IPS-18a (cell line): ENCODE measurements at regions not wholly inside any gene's neighbourhood (a gene's known extent, or its start where the extent isn't known, plus 50 kb on each side); places are given as distances from the start of the nearest gene placed in this dataset.

Source experiments
- H3K27ac ChIP-seq: one replicate; pipeline ENCODE4 v1.5.1; 2013; ENCODE audit warnings: low read length
- H3K27me3 ChIP-seq: one replicate; pipeline ENCODE4 v1.6.1; 2013; ENCODE audit warnings: mild to moderate bottlenecking, low read length; ENCODE audit not compliant: control insufficient read depth, insufficient read depth
- H3K36me3 ChIP-seq: one replicate; pipeline ENCODE4 v1.6.1; 2013; ENCODE audit warnings: low read depth, low read length; ENCODE audit not compliant: control insufficient read depth
- H3K4me1 ChIP-seq: one replicate; pipeline ENCODE4 v1.6.1; 2013; ENCODE audit warnings: low read depth, low read length; ENCODE audit not compliant: control insufficient read depth
- H3K4me3 ChIP-seq: one replicate; pipeline ENCODE4 v1.5.1; 2013; ENCODE audit warnings: low read length
- H3K9ac ChIP-seq: one replicate; pipeline ENCODE4 v1.6.1; 2013; ENCODE audit warnings: mild to moderate bottlenecking, low read length, moderate library complexity
- H3K9me3 ChIP-seq: one replicate; pipeline ENCODE4 v1.6.1; 2013; ENCODE audit warnings: low read depth, low read length; ENCODE audit not compliant: control insufficient read depth

GRCh38 chr20:10875653-10876052 is 201.9 kb upstream of the JAG1 start:
- H3K4me1 ChIP-seq, result no peaks in the 10 kb centered on the region
- H3K27ac ChIP-seq, result no peak overlapping the region
- H3K4me3 ChIP-seq, result no peak overlapping the region
- H3K27me3 ChIP-seq, result no peaks in the 10 kb centered on the region
- no peak overlapping the region for H3K9ac ChIP-seq
- H3K9me3 ChIP-seq, result no peaks in the 10 kb centered on the region
- H3K36me3 ChIP-seq, result no peaks in the 10 kb centered on the region

GRCh38 chr20:10876558-10876957 is 202.8 kb upstream of the JAG1 start:
- Histone ChIP-seq H3K27ac (no peak overlapping the region), H3K36me3 (no peaks in the 10 kb centered on the region), H3K27me3 (no peaks in the 10 kb centered on the region), H3K4me3 (no peak overlapping the region), H3K9me3 (no peaks in the 10 kb centered on the region), H3K9ac (no peak overlapping the region), H3K4me1 (no peaks in the 10 kb centered on the region)

- Histone ChIP-seq H3K9ac (no peak overlapping the region), H3K36me3 (no peaks in the 10 kb centered on the region), H3K27ac (no peak overlapping the region), H3K4me1 (no peaks in the 10 kb centered on the region), H3K9me3 (no peaks in the 10 kb centered on the region), H3K27me3 (no peaks in the 10 kb centered on the region), H3K4me3 (no peak overlapping the region)
These were observed 203.5 kb upstream of the JAG1 start for GRCh38 chr20:10877342-10877741.

GRCh38 chr20:10883166-10883565 is 209.4 kb upstream of the JAG1 start:
- Histone ChIP-seq H3K36me3 (no peaks in the 10 kb centered on the region), H3K4me1 (no peaks in the 10 kb centered on the region), H3K4me3 (no peak overlapping the region), H3K9me3 (no peaks in the 10 kb centered on the region), H3K27ac (no peak overlapping the region), H3K9ac (no peak overlapping the region), H3K27me3 (no peaks in the 10 kb centered on the region)

DNA sequence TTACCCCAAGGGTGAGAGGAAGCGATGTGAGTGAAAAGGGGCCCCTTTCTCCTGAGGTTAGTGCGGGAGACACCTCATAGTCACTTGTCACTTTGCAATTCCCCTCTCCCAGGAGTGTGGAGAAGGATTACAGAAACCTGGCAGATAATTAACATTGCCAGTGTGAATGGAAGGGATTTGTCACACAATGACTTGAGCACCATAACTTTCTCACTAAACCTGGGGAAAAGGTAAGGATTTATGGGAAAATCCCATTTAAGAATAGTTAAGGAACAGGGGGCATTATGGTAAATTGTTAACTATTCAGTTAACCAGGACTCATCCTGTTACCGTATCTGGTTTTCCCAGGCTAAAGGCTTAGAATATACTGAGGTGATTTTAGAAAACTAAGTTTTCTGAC is 219.5 kb upstream of the JAG1 start:
- Histone ChIP-seq H3K9me3 (no peaks in the 10 kb centered on the region), H3K4me1 (no peaks in the 10 kb centered on the region), H3K27ac (no peak overlapping the region), H3K9ac (no peak overlapping the region), H3K27me3 (no peaks in the 10 kb centered on the region), H3K4me3 (no peak overlapping the region), H3K36me3 (no peaks in the 10 kb centered on the region)

DNA sequence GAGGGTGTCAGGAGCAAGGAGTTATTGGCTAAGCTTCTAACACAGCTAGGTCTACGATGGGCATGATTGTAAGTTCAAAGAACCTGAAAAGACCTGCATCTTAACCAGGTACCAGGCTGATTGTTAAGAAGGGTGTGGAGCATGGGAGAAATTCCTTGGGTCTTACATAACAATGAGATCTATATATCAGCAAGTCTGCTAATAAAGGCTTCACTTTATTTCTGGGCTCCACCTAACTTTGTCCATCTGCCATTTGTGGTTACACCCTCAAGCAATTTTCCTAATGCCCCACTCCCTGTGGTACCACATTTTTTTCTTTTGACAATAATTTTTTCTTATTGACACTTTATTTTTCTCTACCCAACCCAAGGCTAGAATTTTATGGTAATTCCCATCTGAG is 223.5 kb upstream of the JAG1 start:
- H3K36me3 ChIP-seq, result no peaks in the 10 kb centered on the region
- H3K27ac ChIP-seq, result no peak overlapping the region
- no peaks in the 10 kb centered on the region for H3K4me1 ChIP-seq
- H3K9me3 ChIP-seq, result no peaks in the 10 kb centered on the region
- H3K9ac ChIP-seq, result no peak overlapping the region
- H3K27me3 ChIP-seq, result no peaks in the 10 kb centered on the region
- H3K4me3 ChIP-seq, result no peak overlapping the region

- H3K9ac ChIP-seq, result no peak overlapping the region
- no peaks in the 10 kb centered on the region for H3K27me3 ChIP-seq
- H3K9me3 ChIP-seq, result no peaks in the 10 kb centered on the region
- no peaks in the 10 kb centered on the region for H3K36me3 ChIP-seq
- H3K27ac ChIP-seq, result no peak overlapping the region
- no peak overlapping the region for H3K4me3 ChIP-seq
- H3K4me1 ChIP-seq, result peaks cover 6% of the 10 kb centered on the region
These were observed 224.8 kb upstream of the JAG1 start for GRCh38 chr20:10898552-10898951.

- Histone ChIP-seq H3K27me3 (no peaks in the 10 kb centered on the region), H3K4me3 (no peak overlapping the region), H3K9me3 (no peaks in the 10 kb centered on the region), H3K9ac (no peak overlapping the region), H3K27ac (no peak overlapping the region), H3K4me1 (peaks cover 8% of the 10 kb centered on the region), H3K36me3 (no peaks in the 10 kb centered on the region)
These were observed 228.4 kb upstream of the JAG1 start for GRCh38 chr20:10902174-10902573.

- H3K36me3 ChIP-seq, result no peaks in the 10 kb centered on the region
- H3K9ac ChIP-seq, result no peak overlapping the region
- peaks cover 8% of the 10 kb centered on the region for H3K4me1 ChIP-seq
- no peak overlapping the region for H3K4me3 ChIP-seq
- H3K27ac ChIP-seq, result no peak overlapping the region
- no peaks in the 10 kb centered on the region for H3K27me3 ChIP-seq
- no peaks in the 10 kb centered on the region for H3K9me3 ChIP-seq
These were observed 228.9 kb upstream of the JAG1 start for GRCh38 chr20:10902576-10903282.

DNA sequence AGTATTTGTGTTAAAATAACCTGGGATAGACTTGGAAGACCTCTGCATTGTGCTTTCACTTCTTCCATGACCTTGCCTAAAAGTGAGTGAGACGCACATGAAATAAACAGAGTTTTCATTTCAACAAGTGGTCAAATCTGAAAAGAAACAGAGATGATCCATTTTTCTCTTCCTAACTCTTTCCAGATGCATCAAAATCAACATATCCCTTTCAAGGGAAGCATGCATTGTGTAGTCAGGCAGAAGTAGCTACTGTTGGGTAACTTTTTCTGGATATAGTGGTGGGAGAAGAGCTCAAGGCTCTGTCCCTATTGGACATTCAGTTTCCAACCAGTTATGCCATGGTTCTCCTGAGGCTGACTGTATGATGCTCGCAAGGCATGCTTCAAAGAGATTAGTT is 233.0 kb upstream of the JAG1 start:
- H3K9me3 ChIP-seq, result no peaks in the 10 kb centered on the region
- no peaks in the 10 kb centered on the region for H3K27me3 ChIP-seq
- H3K4me3 ChIP-seq, result no peak overlapping the region
- no peak overlapping the region for H3K9ac ChIP-seq
- no peaks in the 10 kb centered on the region for H3K36me3 ChIP-seq
- no peak overlapping the region for H3K27ac ChIP-seq
- peaks cover 8% of the 10 kb centered on the region for H3K4me1 ChIP-seq

GRCh38 chr20:10909803-10910202 is 236.0 kb upstream of the JAG1 start:
- Histone ChIP-seq H3K9me3 (no peaks in the 10 kb centered on the region), H3K4me1 (no peaks in the 10 kb centered on the region), H3K9ac (no peak overlapping the region)

DNA sequence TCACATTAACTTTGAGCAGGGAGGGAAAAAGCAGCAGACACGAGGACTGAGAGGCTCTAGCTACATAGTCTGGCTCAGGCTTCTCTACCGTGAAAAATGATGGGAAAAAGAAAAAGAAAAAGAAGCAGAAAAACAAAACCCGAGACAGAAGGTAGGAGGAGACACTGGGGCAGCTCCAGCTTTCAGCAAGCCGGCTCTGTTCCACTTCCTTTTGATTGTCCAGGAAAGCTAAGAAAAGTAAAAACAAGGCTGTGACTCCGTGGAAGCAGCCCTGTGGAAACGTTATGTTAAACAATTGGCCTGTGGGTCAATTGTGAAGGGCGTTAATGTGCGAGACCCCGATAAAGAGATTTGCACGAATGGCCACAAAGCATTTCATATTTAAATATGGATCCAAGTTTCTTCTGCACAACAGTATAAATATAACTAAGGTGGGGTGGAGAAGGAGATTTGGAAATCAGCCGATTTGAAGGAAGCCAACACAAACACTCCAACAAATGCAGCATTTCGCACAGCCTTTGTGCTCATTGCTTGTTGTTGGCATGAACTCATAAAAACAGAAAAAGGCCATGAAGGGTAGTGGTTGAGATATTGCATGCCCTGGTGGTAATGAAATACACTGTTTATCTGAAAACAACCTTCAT is 236.9 kb upstream of the JAG1 start:
- H3K4me1 ChIP-seq, result no peaks in the 10 kb centered on the region
- no peaks in the 10 kb centered on the region for H3K36me3 ChIP-seq
- H3K9me3 ChIP-seq, result no peaks in the 10 kb centered on the region
- H3K27ac ChIP-seq, result no peak overlapping the region
- H3K9ac ChIP-seq, result no peak overlapping the region
- no peaks in the 10 kb centered on the region for H3K27me3 ChIP-seq
- no peak overlapping the region for H3K4me3 ChIP-seq

More at GRCh38 chr20:10909803-10910202, 236.0 kb upstream of the JAG1 start:
- H3K4me3 ChIP-seq, result no peak overlapping the region
- H3K27ac ChIP-seq, result no peak overlapping the region
- no peaks in the 10 kb centered on the region for H3K27me3 ChIP-seq
- no peaks in the 10 kb centered on the region for H3K36me3 ChIP-seq
